ENCODE measurements at regions not wholly inside any gene's neighbourhood (a gene's known extent, or its start where the extent isn't known, plus 50 kb on each side); places are given as distances from the start of the nearest gene placed in this dataset.

- DNase-seq: no peak
These were observed 570.9 kb downstream of the VRK1 start for GRCh38 chr14:97368049-97368448.

GRCh38 chr14:97368900-97369564 lies 571.9 kb downstream of the VRK1 start:
- no peak for DNase-seq

GRCh38 chr14:97369901-97370300 lies 572.7 kb downstream of the VRK1 start:
- no peak for DNase-seq

GRCh38 chr14:97376310-97376709 lies 579.1 kb downstream of the VRK1 start:
- DNase-seq: no peak

- no peak for DNase-seq
These were observed 580.4 kb downstream of the VRK1 start for GRCh38 chr14:97377550-97377949.

GRCh38 chr14:97379091-97379531 lies 581.9 kb downstream of the VRK1 start:
- peak; percentile 49 to 56 for DNase-seq

- DNase-seq: peak; percentile 76 to 80
These were observed 583.4 kb downstream of the VRK1 start for GRCh38 chr14:97380539-97380941.

- no peak for DNase-seq
These were observed 584.1 kb downstream of the VRK1 start for GRCh38 chr14:97381309-97381708.

- DNase-seq: no peak
These were observed 585.5 kb downstream of the VRK1 start for GRCh38 chr14:97382616-97383226.

- DNase-seq: no peak
These were observed 588.5 kb downstream of the VRK1 start for GRCh38 chr14:97385727-97386126.

GRCh38 chr14:97387252-97387874 lies 590.2 kb downstream of the VRK1 start:
- peak in 1 of 2 experiments; percentile 46 for DNase-seq

GRCh38 chr14:97388408-97388807 lies 591.2 kb downstream of the VRK1 start:
- DNase-seq: no peak

GRCh38 chr14:97390096-97390724 lies 593.0 kb downstream of the VRK1 start:
- no peak for DNase-seq

- DNase-seq: no peak
These were observed 596.1 kb downstream of the VRK1 start for GRCh38 chr14:97393244-97393643.

GRCh38 chr14:97395068-97395467 lies 597.9 kb downstream of the VRK1 start:
- DNase-seq: no peak

GRCh38 chr14:97401714-97402113 lies 604.5 kb downstream of the VRK1 start:
- no peak for DNase-seq

GRCh38 chr14:97402279-97402678 lies 605.1 kb downstream of the VRK1 start:
- DNase-seq: no peak

- peak in 1 of 2 experiments; percentile 31 for DNase-seq
These were observed 610.7 kb downstream of the VRK1 start for GRCh38 chr14:97407701-97408407.

GRCh38 chr14:97408503-97408902 lies 611.3 kb downstream of the VRK1 start:
- DNase-seq: no peak

- DNase-seq: peak; percentile 54 to 66
These were observed 612.0 kb downstream of the VRK1 start for GRCh38 chr14:97408937-97409815.

GRCh38 chr14:97410667-97411620 lies 613.8 kb downstream of the VRK1 start:
- no peak for DNase-seq

All from activated T-cell treated with anti-CD3 and anti-CD28 coated beads, Interleukin-2, amount 50 U/mL, for 48 hours (primary cell).